Activated CD4-positive, alpha-beta T cell treated with anti-CD3 and anti-CD28 coated beads, Interleukin-2, amount 50 U/mL, for 24 hours (primary cell): ENCODE measurements at regions not wholly inside any gene's neighbourhood (a gene's known extent, or its start where the extent isn't known, plus 50 kb on each side); places are given as distances from the start of the nearest gene placed in this dataset.
"Not testable (repeated sequence)": the region's sequence is repeated elsewhere in the genome, so short reads cannot be mapped to it uniquely, and the experiment has no call there.

Experiments
- DNase-seq, 2 donors: peaks; one replicate each; pipeline ENCODE4 v3.0.0-alpha.2; 2020; ENCODE audit warnings: low read depth in 1 of 2, low spot score in 1 of 2

DNA sequence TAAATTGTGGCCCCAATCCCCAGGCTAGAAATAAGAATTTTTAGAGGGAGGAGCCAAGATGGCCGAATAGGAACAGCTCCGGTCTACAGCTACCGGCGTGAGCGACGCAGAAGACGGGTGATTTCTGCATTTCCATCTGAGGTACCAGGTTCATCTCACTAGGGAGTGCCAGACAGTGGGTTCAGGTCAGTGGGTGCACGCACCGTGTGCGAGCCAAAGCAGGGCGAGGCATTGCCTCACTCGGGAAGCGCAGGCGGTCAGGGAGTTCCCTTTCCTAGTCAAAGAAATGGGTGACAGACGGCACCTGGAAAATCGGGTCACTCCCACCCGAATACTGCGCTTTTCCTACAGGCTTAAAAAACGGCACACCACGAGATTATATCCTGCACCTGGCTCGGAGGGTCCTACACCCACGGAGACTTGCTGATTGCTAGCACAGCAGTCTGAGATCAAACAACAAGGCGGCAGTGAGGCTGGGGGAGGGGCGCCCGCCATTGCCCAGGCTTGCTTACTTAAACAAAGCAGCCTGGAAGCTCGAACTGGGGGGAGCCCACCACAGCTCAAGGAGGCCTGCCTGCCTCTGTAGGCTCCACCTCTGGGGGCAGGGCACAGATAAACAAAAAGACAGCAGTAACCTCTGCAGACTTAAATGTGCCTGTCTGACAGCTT lies 257.7 kb upstream of the MEIS1 start:
- DNase-seq, result not testable (repeated sequence)

DNA sequence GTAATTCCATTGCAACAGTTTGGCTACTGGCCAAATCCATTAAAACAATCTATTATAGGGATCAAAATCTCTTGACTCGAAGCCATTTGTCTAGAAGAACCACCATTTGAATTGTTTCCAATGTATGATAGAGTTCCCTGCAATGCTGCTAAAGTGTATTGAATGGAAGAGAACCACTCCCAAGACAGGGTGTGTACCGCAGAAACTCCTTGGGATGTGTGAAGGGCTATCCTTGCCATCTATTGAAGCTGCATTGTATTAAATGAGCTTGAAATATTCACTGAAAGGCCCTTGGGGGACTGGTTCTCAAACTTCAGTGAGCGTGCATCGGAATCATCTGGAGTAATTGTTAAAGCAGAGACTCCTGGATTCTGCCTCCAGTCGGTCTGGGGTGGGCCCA lies 260.4 kb upstream of the MEIS1 start:
- no peak for DNase-seq

DNA sequence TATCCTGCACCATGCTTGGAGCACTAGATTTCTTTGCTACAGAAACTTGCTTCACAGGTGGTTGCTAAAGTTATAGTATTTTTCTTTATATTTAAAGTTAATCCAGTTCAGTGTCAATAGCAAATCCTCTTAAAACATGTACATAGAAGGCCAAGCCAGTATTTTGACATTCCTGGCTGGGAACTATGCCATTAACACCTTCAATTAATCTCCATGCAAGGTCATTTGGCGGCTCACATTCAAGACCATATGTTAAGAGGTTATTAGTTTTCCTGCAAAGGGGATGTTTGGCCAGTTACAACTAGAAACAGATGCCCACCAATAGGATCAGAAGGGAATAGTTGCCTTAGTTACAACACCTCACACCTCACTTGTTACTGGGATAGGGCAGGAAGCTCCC lies 261.3 kb upstream of the MEIS1 start:
- no peak for DNase-seq

DNA sequence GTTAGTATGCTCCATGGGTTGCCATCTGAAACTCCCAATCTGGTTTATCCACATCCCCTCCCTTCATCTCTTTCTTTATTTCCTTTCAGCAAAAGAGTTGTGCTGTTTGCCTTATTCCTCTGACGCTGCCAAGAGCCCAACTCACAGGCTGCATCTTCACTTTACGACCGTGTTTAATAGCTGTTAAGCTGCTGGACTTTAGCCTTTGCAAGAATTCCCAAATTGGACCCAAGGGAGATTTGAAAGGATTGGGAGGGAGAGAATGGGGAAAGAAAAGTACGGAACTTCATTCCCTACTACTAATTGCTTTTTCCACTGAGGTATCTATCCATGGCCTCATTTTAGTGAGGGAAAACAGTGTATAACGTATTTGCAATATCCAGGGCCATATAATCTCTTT lies 263.4 kb upstream of the MEIS1 start:
- no peak for DNase-seq

DNA sequence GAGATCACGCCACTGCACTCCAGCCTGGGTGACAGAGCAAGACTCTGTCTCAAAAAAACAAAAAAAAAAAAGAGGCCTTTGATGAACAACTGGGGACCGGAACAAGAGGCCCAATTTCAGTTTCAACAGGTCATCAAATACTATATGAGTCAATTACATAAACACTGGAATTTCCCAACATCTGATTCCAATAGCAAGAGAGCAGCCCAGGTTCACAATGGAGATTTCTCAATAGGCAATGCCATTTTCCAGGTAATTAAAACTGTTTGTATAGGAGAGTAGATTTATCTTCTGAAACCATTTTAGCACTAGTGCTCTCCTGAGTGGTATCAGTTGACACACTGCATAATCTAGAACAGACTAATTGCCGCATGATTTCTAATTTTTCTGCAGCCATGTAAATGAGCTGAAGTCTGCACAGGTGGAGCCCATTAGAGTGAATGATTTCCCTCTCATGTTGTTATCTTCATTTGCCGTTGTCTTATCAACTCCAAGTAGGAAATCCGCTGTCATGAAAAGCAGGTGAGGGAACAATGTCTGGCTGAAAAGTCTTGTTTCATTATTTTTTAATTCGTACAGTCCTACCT lies 264.1 kb upstream of the MEIS1 start:
- no peak for DNase-seq

DNA sequence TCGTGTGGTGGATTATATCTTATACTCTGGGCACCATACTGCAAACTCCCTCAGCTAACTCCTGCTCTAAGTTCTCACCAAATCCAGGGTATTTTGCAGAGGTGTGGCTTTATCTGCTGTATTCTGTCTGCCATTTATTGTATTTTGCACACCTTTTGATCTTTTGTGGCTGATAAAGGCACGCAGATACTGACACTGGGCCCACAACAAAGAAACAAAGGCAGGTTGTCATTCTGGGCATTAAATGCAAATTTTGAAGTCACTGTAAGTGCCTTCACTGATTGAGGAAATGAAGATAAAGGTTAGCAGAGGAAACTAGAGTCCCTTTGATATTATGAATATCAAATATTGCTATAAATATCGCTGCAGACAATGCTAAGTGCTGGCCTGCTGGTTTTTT lies 265.8 kb upstream of the MEIS1 start:
- no peak for DNase-seq

DNA sequence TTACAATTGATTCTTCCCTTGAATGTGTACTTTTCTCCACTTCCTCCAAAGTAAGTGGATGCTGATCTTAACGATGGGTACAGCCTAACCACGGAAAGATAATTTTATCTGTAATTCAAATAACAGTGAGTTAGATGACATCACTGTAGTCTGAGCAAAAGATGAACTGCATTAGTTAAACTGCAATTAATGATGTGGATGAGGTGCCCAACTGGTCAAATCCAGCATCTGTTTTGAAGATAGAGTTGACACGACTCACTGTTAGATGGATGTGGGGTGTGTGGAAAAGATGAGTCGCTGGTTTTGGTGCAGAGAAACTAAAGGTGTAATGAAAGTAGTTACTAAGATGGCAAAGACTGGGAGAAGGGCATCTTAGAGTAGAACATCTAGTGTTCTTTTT lies 270.5 kb upstream of the MEIS1 start:
- no peak for DNase-seq

DNA sequence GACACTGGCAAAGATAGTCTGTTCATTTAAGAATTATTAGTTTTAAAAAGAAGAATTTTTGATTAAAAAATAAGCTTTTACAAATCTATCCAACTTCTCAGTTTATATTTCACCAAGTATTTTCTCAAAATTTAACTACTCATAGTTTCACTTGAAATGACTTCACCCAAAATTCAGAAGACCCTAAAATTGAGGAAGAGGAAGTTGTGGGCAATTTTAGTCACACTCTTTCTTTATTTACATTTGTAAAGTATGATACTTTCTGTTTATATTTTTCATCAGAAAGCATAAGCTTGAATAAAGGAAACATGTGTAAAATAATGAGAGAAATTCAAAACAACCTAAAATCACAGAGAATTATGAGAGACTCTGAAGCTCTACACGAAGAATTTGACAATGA lies 278.8 kb upstream of the MEIS1 start:
- DNase-seq, result no peak

DNA sequence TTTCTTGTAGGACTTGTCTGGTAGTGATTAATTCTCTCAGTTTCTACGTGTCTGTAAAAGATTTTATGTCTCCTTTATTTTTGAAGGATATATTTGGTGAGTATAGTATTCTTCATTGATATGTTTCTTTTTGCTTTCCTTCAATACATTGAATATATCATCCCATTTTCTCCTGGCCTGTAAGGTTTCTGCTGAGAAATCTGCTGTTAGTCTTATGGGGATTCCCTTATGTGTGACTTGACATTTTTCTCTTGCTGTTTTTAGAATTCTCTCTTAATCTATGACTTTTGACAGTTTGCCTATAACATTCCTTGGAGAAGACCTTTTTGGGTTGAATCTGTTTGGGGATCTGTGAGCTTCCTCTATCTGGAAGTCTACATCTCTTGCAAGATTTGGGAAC lies 281.0 kb upstream of the MEIS1 start:
- no peak for DNase-seq

DNA sequence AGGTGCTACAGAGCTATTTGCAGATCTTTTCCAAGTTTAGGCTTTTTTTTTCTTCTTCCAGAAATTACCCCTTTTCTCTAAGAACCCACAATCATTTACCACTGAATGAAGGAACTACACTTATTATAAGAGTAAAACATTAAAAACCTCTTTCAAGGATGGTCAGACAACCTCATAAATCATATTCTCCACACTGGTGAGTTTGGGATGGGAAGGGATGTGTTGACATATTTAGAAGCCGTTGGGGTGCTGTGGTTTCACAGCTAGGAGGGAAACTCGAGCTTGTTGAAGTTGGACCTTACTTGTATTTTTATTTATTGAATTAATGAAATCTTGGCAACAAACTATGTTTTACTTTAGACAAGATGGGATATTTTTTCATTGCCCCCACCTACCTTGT lies 289.4 kb upstream of the MEIS1 start:
- DNase-seq, result no peak

DNA sequence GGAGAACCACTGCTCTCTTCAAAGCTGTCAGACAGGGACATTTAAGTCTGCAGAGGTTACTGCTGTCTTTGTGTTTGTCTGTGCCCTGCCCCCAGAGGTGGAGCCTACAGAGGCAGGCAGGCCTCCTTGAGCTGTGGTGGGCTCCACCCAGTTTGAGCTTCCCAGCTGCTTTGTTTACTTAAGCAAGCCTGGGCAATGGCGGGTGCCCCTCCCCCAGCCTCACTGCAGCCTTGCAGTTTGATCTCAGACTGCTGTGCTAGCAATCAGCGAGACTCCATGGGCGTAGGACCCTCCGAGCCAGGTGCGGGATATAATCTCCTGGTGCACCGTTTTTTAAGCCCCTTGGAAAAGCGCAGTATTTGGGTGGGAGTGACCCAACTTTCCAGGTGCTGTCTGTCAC lies 290.6 kb upstream of the MEIS1 start:
- not testable (repeated sequence) for DNase-seq

DNA sequence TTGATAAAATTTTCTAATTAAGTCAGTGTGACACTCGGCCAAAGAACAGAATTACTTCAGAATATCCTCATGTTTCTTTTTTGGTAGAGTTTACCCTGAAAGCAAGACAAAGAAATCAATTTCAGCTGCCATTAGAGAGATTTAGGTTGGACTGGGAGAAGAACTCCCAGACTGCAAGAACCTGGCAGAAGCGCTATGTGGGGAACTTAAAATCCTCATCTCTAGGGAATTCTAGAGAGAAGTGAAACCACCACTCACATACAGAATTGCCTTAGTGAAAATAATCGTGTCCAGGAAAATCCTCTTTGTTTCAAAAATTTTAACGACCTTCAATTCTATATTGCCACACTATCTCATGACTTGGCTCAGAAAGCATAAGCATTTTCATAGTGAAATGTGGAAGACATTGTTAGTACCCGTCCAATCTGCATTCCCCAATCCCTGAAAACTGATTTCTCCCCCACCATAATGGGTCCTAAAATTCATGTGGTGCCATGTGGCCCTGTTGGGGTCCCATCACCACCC lies 297.3 kb upstream of the MEIS1 start:
- no peak for DNase-seq

DNA sequence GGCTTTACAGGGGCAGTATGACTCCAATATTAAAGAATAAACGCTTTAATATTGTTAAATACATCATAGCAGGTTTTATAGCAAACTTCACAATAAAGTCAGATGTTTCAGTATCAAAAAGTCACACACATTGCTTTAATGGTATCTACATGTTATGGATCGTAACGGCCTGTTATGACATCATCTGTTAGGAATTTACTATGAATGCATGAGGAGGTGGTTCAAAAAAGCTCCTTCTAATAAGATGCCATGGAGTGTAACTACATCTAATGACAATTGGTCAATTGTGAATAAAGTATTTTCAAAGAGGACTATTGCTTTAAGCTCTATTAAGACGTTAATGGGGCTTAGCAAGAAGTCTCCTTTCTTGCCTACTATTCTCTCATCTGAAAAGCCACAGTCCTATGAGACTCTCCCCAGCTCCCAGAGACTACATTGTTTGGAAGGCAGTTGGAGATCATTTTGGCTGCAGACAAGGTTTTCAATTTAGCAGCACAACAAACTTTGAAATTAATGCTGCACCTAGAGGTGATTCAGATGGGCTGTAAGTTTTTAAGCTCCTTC lies 300.7 kb upstream of the MEIS1 start:
- DNase-seq, result no peak

DNA sequence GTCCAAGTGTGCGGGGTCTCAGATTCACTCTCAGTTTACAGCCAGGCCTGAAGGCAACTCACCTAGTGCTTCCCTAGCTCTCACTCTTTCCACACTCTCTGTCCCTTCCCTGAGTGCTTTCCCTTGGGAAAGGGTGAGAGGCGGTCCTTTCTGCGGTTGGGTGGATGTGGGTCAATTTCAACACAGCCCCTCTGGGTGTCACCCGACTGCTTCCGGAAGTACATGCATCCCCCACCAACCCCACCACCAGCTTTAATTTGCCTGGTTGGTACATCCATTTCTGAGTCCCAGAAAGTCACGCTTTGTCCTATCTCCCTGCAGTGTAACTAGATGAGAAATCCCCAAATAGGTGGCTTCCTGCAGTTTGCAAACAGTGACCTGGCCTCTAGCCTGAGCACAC lies 307.3 kb upstream of the MEIS1 start:
- DNase-seq, result no peak

DNA sequence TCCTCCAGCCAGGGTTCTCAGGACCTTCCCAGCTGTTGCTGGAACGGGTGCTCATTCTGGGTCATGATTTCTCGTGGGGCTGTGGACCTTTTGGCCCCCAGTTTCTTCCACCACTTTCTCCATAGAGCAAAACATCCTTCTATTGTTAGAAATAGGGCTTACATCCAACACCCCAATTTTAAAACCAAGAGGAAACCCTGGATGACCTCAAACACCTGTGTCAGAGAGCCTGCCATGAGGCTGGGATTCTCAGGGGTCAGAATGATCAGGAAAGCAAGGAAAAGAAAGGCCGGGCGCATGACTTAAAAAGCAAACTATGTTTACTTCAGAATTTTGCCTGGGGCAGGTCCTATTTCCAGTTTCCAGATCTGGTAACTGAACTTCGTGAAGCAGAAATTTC lies 307.9 kb upstream of the MEIS1 start:
- DNase-seq, result no peak

DNA sequence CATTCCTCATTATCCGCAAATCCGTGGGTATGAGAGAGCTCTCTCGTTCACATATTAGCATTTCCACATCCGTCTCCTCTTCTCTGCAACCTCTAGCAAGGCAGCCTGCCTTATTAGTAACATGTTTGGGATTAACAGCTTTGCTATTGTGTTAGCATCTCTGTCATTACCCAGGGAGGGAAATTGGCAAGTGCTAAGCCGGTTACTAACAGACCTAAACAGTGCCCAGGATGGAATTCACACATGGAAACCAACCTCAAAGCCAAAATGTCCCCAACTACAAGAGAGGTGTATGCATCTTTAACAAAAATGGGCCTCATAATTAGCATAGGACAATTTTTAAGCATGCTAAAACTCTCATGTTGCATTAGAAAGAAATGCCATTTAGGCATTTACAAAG lies 309.0 kb upstream of the MEIS1 start:
- DNase-seq, result no peak

DNA sequence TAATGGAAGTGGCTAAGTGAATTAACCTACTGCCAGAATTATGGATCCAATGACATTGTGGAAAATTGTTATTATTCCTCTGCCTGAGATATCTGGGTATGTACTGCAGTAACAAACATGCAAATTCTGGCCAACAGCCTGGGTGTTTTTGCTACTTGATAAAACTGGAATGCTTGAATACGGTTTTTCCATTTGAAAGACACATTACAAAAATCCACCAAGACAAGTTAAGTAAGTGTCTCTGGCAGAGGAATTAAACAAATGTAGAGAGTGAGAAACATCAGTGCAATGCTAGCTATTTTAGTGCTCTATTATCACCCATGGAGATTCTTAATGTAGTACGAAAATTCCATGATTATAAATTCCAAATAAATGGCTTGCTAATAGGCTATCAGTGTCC lies 312.4 kb upstream of the MEIS1 start:
- DNase-seq, result no peak

DNA sequence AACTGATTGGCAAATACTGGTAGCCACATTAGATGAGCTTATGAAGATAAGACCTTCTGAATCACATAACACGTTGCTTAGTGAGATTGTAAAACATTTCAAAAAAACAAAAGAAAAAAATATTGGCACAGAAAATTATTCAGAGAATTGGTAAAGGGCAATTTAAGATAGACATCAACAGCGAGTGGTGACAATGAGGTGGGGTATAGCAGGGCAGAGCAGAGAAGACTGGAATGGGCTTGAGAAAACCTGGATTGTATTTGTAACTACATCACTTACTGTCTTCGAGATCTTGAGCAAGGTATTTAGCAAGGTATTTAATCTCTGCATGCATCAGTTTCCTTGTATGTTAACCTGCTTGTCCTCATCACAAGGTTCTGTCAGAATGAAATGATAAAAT lies 313.0 kb upstream of the MEIS1 start:
- no peak for DNase-seq

DNA sequence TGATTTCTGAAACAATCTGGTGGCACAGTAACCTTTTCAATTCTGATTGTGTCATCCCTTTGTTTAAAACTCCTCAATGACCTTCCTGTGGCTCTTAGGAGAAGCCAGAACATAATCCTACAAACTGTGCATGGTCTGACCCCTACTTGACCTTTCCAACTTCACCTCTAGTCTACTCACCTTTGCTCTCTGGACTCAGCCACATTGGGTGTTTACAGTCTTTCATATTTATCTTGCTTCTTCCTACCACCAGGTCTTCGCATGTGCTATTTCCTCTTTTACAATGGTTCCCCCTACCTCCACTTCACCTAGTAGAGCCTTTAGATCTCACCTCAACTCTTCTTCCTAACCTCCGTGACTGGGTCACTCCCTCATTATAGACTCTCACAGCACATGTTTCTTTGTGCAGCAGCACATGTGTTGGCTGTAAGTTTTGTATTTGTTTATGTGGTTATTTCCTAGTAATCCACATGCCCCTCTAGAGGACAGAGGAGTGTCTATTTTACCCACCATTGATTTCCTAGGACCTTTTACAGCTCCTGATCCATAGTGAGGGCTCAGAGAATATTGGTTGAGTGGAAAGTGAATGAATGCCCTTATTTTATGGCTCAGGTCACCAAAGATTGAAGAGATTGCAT lies 320.8 kb upstream of the MEIS1 start:
- no peak for DNase-seq

DNA sequence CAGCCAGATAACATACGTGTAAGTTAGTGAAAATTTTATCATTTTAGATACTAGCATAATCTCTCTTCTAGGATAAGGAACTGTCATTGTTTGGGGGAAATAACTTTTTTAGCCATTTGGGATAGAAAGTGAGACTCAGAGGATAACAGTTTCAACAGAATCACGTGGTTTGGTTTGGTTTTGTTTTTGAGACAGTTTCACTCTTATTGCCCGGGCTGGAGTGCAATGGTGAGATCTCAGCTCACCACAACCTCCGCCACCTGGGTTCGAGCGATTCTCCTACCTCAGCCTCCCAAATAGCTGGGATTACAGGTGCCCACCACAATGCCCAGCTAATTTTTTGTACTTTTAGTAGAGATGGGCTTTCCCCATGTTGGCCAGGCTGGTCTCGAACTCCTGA lies 323.2 kb upstream of the MEIS1 start:
- no peak for DNase-seq

DNA sequence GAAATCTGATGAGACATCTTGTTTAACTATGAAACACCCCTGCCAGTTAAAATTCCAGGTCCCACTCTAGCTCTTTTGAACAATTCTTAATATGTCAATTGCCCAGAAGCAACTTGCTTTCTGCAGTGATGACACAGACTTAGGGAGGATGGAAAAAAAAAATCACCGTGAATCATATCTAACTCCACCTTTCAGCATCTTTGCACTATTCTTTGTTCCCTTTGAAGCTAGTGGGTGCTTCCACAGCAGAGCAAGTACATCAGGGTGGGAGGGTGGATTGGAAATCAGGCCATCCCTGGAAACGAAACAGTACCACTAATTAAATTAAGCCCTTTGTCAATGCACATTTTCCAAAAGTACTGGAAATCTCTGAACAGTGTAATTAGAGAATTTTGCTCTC lies 324.3 kb upstream of the MEIS1 start:
- DNase-seq, result no peak

DNA sequence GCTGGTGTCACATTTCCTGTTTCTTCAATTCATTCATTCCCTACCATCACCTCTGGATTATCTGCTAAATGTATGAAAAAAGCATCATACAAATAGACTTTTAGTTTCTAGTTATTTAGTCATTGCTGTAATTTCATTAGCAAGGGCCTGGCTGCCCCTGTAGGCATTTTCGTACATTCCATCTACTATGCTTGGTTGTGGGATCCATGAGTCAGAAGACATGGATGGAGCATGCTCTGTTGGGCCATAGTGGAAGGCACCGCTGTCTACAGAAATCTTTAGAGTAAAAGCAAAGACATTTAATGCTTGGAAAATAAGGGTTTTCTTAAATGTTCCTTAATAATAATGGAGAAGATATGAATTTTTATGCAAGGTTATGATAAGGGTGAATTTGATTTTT lies 324.8 kb upstream of the MEIS1 start:
- no peak for DNase-seq
